ENCODE measurements at regions not wholly inside any gene's neighbourhood (a gene's known extent, or its start where the extent isn't known, plus 50 kb on each side); places are given as distances from the start of the nearest gene placed in this dataset.

- Histone ChIP-seq H3K27me3 (ENCODE audit: control insufficient read depth in 2 of 2, insufficient read depth in 2 of 2, low read length in 2 of 2) (no peaks in the 10 kb centered on the region), H4K20me1 (replicated peaks; ENCODE audit: control insufficient read depth, insufficient read depth, low read length) (no peaks in the 10 kb centered on the region), H3K9me3 (replicated peaks; ENCODE audit: control insufficient read depth, insufficient read depth, low read depth, low read length) (no peaks in the 10 kb centered on the region; the same call in 1 of the 2 replicates), H3K4me2 (ENCODE audit: insufficient read depth, low read length) (no peak overlapping the region), H2AFZ (ENCODE audit: low read depth, low read length) (no peak overlapping the region), H3K9ac (ENCODE audit: insufficient read depth in 1 of 2, low read depth in 2 of 2, low read length in 2 of 2) (no peak overlapping the region), H3K27ac (ENCODE audit: extremely low read depth, low read depth, low read length) (no peak overlapping the region), H3K9me1 (ENCODE audit: control insufficient read depth, insufficient read depth, low read length) (no peaks in the 10 kb centered on the region), H3K4me1 (replicated peaks in 1 of 2; ENCODE audit: control insufficient read depth in 2 of 2, insufficient read depth in 2 of 2, low read length in 2 of 2) (no peaks in the 10 kb centered on the region), H3K79me2 (ENCODE audit: control insufficient read depth, insufficient read depth, low read length) (no peaks in the 10 kb centered on the region), H3K36me3 (ENCODE audit: control insufficient read depth, insufficient read depth, low read length) (no peaks in the 10 kb centered on the region), H3K4me3 (no peak overlapping the region)
- ChIA-PET POLR2A (no interaction called here), CTCF (ENCODE audit: low intra/inter-chr PET ratio) (no interaction called here)
- BruUV-seq (replicated peaks), result no TSS peak
- DNase-seq (ENCODE audit: extremely low read depth in 1 of 4, low spot score in 3 of 4), result no peak
- intact Hi-C loops (cut with micrococcal nuclease) (no loop called here), in situ Hi-C loops (cut with MboI) (no loop called here)
- WGBS (ENCODE audit: insufficient coverage, low coverage, missing lambda C conversion rate), result 0% methylated on average over 2 of the region's 2 CpGs
- no peak for FAIRE-seq
- ATAC-seq, result no peak
- TF ChIP-seq ZNF766 (CRISPR knock-in tag; conservative IDR thresholded peaks at IDR 0.05), result no peak
- no peak for TF ChIP-seq BMI1 (IDR thresholded peaks at IDR 0.05; ENCODE audit: low read length)
- TF ChIP-seq ZNF146 (CRISPR knock-in tag; IDR thresholded peaks at IDR 0.05; ENCODE audit: unreplicated experiment), result no peak
- TF ChIP-seq CBX3 (IDR thresholded peaks at IDR 0.05; ENCODE audit: borderline replicate concordance in 1 of 2, low read length in 2 of 2), result no peak
- TF ChIP-seq ID3 (CRISPR knock-in tag; IDR thresholded peaks at IDR 0.05), result no peak
- no peak for TF ChIP-seq ID3 (tag; IDR thresholded peaks at IDR 0.05)
- TF ChIP-seq NCOR1 (IDR thresholded peaks at IDR 0.05), result no peak
- no peak for TF ChIP-seq ZBTB34 (CRISPR knock-in tag; IDR thresholded peaks at IDR 0.05)
- TF ChIP-seq KAT8 (IDR thresholded peaks at IDR 0.05; ENCODE audit: low read depth), result no peak
- no peak for TF ChIP-seq ZNF445 (CRISPR knock-in tag; IDR thresholded peaks at IDR 0.05; ENCODE audit: low read depth)
- no peak for TF ChIP-seq ZNF586 (CRISPR knock-in tag; conservative IDR thresholded peaks at IDR 0.05)
- TF ChIP-seq CREM (IDR thresholded peaks at IDR 0.05; ENCODE audit: low read depth), result no peak
- TF ChIP-seq U2AF2 (optimal IDR thresholded peaks at IDR 0.05; ENCODE audit: low read depth, low read length), result no peak
- TF ChIP-seq RERE (CRISPR knock-in tag; IDR thresholded peaks at IDR 0.05; ENCODE audit: borderline replicate concordance), result no peak
- no peak for TF ChIP-seq MCM3 (IDR thresholded peaks at IDR 0.05)
Observed at GRCh38 chrX:20593402-20593801, 326.7 kb upstream of the RPS6KA3 start.

All from K562 (cell line).